Peyer's patch (tissue), 4 donors: ENCODE measurements at regions not wholly inside any gene's neighbourhood (a gene's known extent, or its start where the extent isn't known, plus 50 kb on each side); places are given as distances from the start of the nearest gene placed in this dataset.

Source experiments
- DNase-seq, 3 donors: peaks; one replicate each; pipeline ENCODE4 v3.0.0-alpha.2; 2017 to 2019
- H3K27ac ChIP-seq, 4 donors: fragments of 200-600 bp; sonication (generic); one replicate each; pipeline ENCODE4 v1.5.1; 2016 to 2019
- H3K27me3 ChIP-seq, 2 donors: fragments of 200-600 bp; sonication (generic); one replicate each; pipeline ENCODE4 v1.5.1; 2019
- H3K36me3 ChIP-seq, 3 donors: fragments of 200-600 bp; sonication (generic); one replicate each; pipeline ENCODE4 v1.5.1; 2016 to 2019
- H3K4me1 ChIP-seq, 4 donors: fragments of 200-600 bp; sonication (generic); one replicate each; pipeline ENCODE4 v1.5.1; 2016 to 2019
- H3K4me3 ChIP-seq, 4 donors: fragments of 200-600 bp; sonication (generic); 1 replicate in 3 of 4; 2 replicates in 1 of 4; pipeline ENCODE4 v1.5.1; 2016 to 2019; ENCODE audit warnings: mild to moderate bottlenecking in 1 of 4
- H3K9me3 ChIP-seq, 4 donors: fragments of 200-600 bp; sonication (generic); one replicate each; pipeline ENCODE4 v1.5.1; 2016 to 2019; ENCODE audit warnings: mild to moderate bottlenecking in 1 of 4
- CTCF ChIP-seq, 6 experiments: fragments of 450-650 bp in 4 of 6; fragments of 200-600 bp in 2 of 6; sonication (generic) in 1 of 6; IDR thresholded peaks; one replicate each; pipeline ENCODE4 v1.5.1; 2017 to 2019; ENCODE audit warnings: antibody characterized with exemption in 6 of 6, mild to moderate bottlenecking in 3 of 6, moderate library complexity in 1 of 6
- POLR2A ChIP-seq, 2 donors: fragments of 450-650 bp; IDR thresholded peaks; one replicate each; pipeline ENCODE4 v1.5.1; 2017; ENCODE audit warnings: antibody characterized with exemption in 2 of 2, mild to moderate bottlenecking in 2 of 2, moderate library complexity in 2 of 2

DNA sequence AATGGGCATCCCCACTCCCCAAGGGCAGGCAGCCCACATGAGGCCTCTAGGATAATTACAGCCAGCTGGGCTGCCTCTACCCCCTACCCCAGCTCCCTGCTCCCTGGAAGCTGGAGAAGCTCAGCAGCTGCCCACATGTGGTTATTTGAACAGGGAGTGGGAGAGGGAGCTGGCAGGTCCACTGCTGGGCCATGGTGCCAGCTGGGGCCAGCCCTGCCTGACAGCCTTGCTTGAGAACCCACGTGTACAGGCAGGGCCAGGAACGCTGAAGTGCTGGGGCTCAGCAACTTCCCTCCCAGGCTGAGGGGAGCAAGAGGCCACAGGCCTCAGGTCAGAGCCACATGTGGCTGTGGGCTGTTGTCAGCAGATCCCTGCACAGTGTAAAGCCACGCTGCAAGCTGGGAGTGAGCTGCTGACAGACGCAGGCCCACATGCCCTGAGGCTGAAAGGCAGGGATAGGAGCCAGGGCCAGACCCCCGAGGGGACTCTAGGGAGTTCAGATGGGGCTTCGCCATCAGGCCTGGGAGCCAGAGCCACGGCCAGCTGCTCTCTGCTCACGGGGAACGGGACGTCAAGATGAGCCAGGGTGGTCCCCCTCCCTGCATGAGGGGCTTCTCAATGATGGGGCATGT lies 129.0 kb downstream of the SYF2 start:
- DNase-seq = no peak
- Histone ChIP-seq H3K27ac (no peak overlapping the region), H3K27me3 (no peaks in the 10 kb centered on the region), H3K36me3 (no peaks in the 10 kb centered on the region), H3K9me3 (no peaks in the 10 kb centered on the region), H3K4me3 (no peak overlapping the region), H3K4me1 (no peaks in the 10 kb centered on the region)
- TF ChIP-seq POLR2A (IDR thresholded peaks at IDR 0.05) = no peak
- TF ChIP-seq CTCF (IDR thresholded peaks at IDR 0.05) = no peak

- Histone ChIP-seq H3K36me3 (no peaks in the 10 kb centered on the region), H3K4me1 (no peaks in the 10 kb centered on the region), H3K9me3 (no peaks in the 10 kb centered on the region), H3K27me3 (no peaks in the 10 kb centered on the region), H3K27ac (peak overlapping the region in 1 of 4 donors; percentile 46), H3K4me3 (no peak overlapping the region)
- TF ChIP-seq CTCF (IDR thresholded peaks at IDR 0.05) (no peak), POLR2A (IDR thresholded peaks at IDR 0.05) (no peak)
- no peak for DNase-seq
Measured at GRCh38 chr1:25100151-25100833, 132.0 kb downstream of the SYF2 start.

- H3K36me3 ChIP-seq = no peaks in the 10 kb centered on the region
- H3K27me3 ChIP-seq = no peaks in the 10 kb centered on the region
- TF ChIP-seq CTCF (IDR thresholded peaks at IDR 0.05) = no peak
- TF ChIP-seq POLR2A (IDR thresholded peaks at IDR 0.05) = no peak
- H3K27ac ChIP-seq = peak overlapping the region in 1 of 4 donors; percentile 46
- peak in 2 of 3 donors; percentile 47 to 63 for DNase-seq
- no peak overlapping the region for H3K4me3 ChIP-seq
- H3K4me1 ChIP-seq = no peaks in the 10 kb centered on the region
- H3K9me3 ChIP-seq = no peaks in the 10 kb centered on the region
Measured at GRCh38 chr1:25099343-25099951, 132.9 kb downstream of the SYF2 start.

GRCh38 chr1:25098717-25099116 lies 133.6 kb downstream of the SYF2 start:
- H3K9me3 ChIP-seq = no peaks in the 10 kb centered on the region
- TF ChIP-seq POLR2A (IDR thresholded peaks at IDR 0.05) = no peak
- no peak for TF ChIP-seq CTCF (IDR thresholded peaks at IDR 0.05)
- no peak for DNase-seq
- H3K27ac ChIP-seq = peak overlapping the region in 1 of 4 donors; percentile 10
- H3K36me3 ChIP-seq = no peaks in the 10 kb centered on the region
- H3K27me3 ChIP-seq = no peaks in the 10 kb centered on the region
- H3K4me3 ChIP-seq = no peak overlapping the region
- no peaks in the 10 kb centered on the region for H3K4me1 ChIP-seq

DNA sequence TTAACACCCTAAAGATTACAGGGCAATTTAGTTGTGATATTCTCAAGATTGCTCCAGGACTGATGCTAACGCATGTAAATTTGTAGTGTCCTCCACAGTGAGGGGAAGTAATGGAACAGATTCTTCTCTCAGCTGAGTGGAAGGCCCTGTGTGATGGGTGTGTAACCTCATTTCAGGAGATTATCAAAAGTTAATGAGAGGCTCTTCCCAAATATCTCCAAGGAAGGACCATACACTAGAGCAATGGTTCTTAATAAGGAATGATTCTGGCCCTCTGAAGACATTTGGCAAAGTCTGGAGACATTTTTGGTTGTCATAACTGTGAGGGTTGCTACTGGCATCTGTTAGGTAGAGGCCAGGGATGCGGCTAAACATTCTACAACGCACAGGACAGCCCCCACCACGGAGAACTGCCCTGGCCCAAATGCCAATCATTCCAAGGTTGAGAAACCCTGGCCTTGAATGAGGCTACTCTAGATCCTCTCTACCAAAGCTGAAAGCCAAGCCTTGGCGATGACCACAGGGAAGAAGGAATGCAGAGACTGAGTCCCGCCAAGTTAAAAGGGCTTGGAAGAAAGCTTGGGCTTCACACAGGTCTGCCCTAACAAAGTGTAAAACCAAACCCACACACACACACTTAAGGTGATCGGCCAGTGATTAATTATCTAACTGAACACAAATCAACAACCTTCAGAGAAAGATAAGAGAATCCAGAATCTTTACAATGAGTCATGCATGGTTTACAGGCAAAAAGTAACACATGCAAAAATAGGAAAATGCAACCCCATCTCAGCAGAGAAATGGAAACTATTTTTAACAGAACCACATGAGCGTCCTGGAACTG lies 135.8 kb downstream of the SYF2 start:
- H3K4me3 ChIP-seq = no peak overlapping the region
- TF ChIP-seq CTCF (IDR thresholded peaks at IDR 0.05) (no peak), POLR2A (IDR thresholded peaks at IDR 0.05) (no peak)
- no peaks in the 10 kb centered on the region for H3K9me3 ChIP-seq
- no peak overlapping the region for H3K27ac ChIP-seq
- DNase-seq = no peak
- H3K36me3 ChIP-seq = no peaks in the 10 kb centered on the region
- H3K27me3 ChIP-seq = no peaks in the 10 kb centered on the region
- H3K4me1 ChIP-seq = no peaks in the 10 kb centered on the region
